Endodermal cell (in vitro differentiated cells): ENCODE measurements at regions not wholly inside any gene's neighbourhood (a gene's known extent, or its start where the extent isn't known, plus 50 kb on each side); places are given as distances from the start of the nearest gene placed in this dataset.

ENCODE experiments used
- DNase-seq: peaks from one replicate; pipeline ENCODE4 v3.0.0-alpha.2; 2017
- H3K27ac ChIP-seq: 2 replicates; pipeline ENCODE4 v1.5.1; 2013; ENCODE audit warnings: mild to moderate bottlenecking, low read depth, low read length, moderate library complexity
- H3K27me3 ChIP-seq: 2 replicates; pipeline ENCODE4 v1.6.1; 2013; ENCODE audit warnings: mild to moderate bottlenecking, low read length, moderate library complexity; ENCODE audit not compliant: insufficient read depth, control insufficient read depth, poor library complexity, severe bottlenecking
- H3K36me3 ChIP-seq: 2 replicates; pipeline ENCODE4 v1.7.0; 2013; ENCODE audit warnings: mild to moderate bottlenecking, low read length, moderate library complexity; ENCODE audit not compliant: control insufficient read depth, insufficient read depth
- H3K4me1 ChIP-seq: one replicate; pipeline ENCODE4 v1.7.0; 2013; ENCODE audit warnings: low read length; ENCODE audit not compliant: control insufficient read depth, insufficient read depth
- H3K4me3 ChIP-seq: 2 replicates; pipeline ENCODE4 v1.5.1; 2013; ENCODE audit warnings: mild to moderate bottlenecking, low read length, moderate library complexity
- H3K9ac ChIP-seq: 2 replicates; pipeline ENCODE4 v1.6.1; 2013; ENCODE audit warnings: mild to moderate bottlenecking, low read length, moderate library complexity; ENCODE audit not compliant: poor library complexity, severe bottlenecking; ENCODE audit errors: extremely low read depth
- H3K9me3 ChIP-seq: 2 replicates; pipeline ENCODE4 v1.6.1; 2013; ENCODE audit warnings: mild to moderate bottlenecking, low read length, moderate library complexity; ENCODE audit not compliant: control insufficient read depth
- H3K27ac Mint-ChIP-seq: 2 replicates; pipeline ENCODE4 v1.8.0; 2020; ENCODE audit warnings: mixed read lengths
- H3K27me3 Mint-ChIP-seq: 2 replicates; pipeline ENCODE4 v1.8.0; 2021; ENCODE audit warnings: mild to moderate bottlenecking, mixed read lengths; ENCODE audit not compliant: insufficient read depth
- H3K36me3 Mint-ChIP-seq: 2 replicates; pipeline ENCODE4 v1.8.0; 2020; ENCODE audit warnings: low read depth, mixed read lengths
- H3K4me1 Mint-ChIP-seq: 2 replicates; pipeline ENCODE4 v1.8.0; 2020; ENCODE audit warnings: mixed read lengths
- H3K4me3 Mint-ChIP-seq: 2 replicates; pipeline ENCODE4 v1.8.0; 2020; ENCODE audit warnings: mild to moderate bottlenecking, moderate library complexity, mixed read lengths
- H3K9me3 Mint-ChIP-seq: 2 replicates; pipeline ENCODE4 v1.8.0; 2020; ENCODE audit warnings: mild to moderate bottlenecking, mixed read lengths
- WGBS, 2 experiments: methylation state at CpG; one replicate each; pipeline versions ENCODE4 v1.1.5 to v1.1.7; 2013; ENCODE audit warnings: missing lambda C conversion rate in 2 of 2, mixed read lengths in 1 of 2; ENCODE audit not compliant: insufficient coverage in 1 of 2, insufficient read length in 1 of 2; 5-methylcytosine and 5-hydroxymethylcytosine counted together
- TF ChIP-seq, protein P1 (sequence below): fragments of 200-600 bp; sonication (generic); conservative IDR thresholded peaks from 2 replicates; pipeline ENCODE4 v1.5.0; 2021; ENCODE audit warnings: antibody characterized with exemption, mild to moderate bottlenecking

GRCh38 chr20:39702701-39703349, 740.7 kb downstream of the DHX35 start:
- Histone ChIP-seq H3K4me1 (no peaks in the 10 kb centered on the region), H3K36me3 (no peaks in the 10 kb centered on the region), H3K4me3 (no peak overlapping the region), H3K27ac (no peak overlapping the region), H3K9ac (no peak overlapping the region), H3K9me3 (no peaks in the 10 kb centered on the region), H3K27me3 (no peaks in the 10 kb centered on the region)
- Mint-ChIP-seq H3K36me3 (no peaks in the 10 kb centered on the region), H3K4me1 (no peaks in the 10 kb centered on the region), H3K27ac (no peak overlapping the region), H3K4me3 (no peak overlapping the region), H3K27me3 (no peaks in the 10 kb centered on the region), H3K9me3 (no peaks in the 10 kb centered on the region)
- WGBS, 2 experiments = 85% methylated on average over 1 of the region's 1 CpG; no CpG with 5 or more reads in 1 of the 2 experiments
- no peak for DNase-seq
- TF ChIP-seq, protein P1, sequence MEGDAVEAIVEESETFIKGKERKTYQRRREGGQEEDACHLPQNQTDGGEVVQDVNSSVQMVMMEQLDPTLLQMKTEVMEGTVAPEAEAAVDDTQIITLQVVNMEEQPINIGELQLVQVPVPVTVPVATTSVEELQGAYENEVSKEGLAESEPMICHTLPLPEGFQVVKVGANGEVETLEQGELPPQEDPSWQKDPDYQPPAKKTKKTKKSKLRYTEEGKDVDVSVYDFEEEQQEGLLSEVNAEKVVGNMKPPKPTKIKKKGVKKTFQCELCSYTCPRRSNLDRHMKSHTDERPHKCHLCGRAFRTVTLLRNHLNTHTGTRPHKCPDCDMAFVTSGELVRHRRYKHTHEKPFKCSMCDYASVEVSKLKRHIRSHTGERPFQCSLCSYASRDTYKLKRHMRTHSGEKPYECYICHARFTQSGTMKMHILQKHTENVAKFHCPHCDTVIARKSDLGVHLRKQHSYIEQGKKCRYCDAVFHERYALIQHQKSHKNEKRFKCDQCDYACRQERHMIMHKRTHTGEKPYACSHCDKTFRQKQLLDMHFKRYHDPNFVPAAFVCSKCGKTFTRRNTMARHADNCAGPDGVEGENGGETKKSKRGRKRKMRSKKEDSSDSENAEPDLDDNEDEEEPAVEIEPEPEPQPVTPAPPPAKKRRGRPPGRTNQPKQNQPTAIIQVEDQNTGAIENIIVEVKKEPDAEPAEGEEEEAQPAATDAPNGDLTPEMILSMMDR = no peak

DNA sequence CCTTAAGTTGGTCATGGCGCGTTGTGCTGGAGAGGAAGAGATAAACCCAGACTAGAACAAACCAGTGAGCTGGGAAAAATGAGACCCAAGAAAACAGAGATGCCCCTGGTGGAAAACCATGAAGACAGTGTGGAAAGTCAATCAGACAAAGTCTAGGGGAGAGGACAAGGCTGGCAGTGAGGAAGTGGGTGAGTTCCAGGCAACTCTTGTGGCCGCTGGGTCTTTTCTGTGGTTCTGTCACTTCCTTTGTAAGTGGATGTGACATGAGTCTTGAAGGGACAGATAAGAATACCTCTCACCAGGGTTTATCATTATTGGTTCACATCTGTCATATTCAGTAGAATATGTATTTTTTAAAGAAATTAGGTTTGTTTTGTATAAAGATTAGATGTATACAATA, 738.4 kb downstream of the DHX35 start:
- H3K27ac Mint-ChIP-seq = no peak overlapping the region
- Histone ChIP-seq H3K9ac (no peak overlapping the region), H3K9me3 (no peaks in the 10 kb centered on the region), H3K27ac (no peak overlapping the region), H3K4me3 (no peak overlapping the region), H3K36me3 (no peaks in the 10 kb centered on the region), H3K4me1 (no peaks in the 10 kb centered on the region), H3K27me3 (no peaks in the 10 kb centered on the region)
- TF ChIP-seq, protein P1 = no peak
- DNase-seq = no peak
- no peaks in the 10 kb centered on the region for H3K36me3 Mint-ChIP-seq
- no peaks in the 10 kb centered on the region for H3K9me3 Mint-ChIP-seq
- H3K27me3 Mint-ChIP-seq = peaks cover 2% of the 10 kb centered on the region
- H3K4me3 Mint-ChIP-seq = no peak overlapping the region
- 93 to 100% methylated on average over 2 to 3 of the region's 3 CpGs for WGBS, 2 experiments
- H3K4me1 Mint-ChIP-seq = no peaks in the 10 kb centered on the region

DNA sequence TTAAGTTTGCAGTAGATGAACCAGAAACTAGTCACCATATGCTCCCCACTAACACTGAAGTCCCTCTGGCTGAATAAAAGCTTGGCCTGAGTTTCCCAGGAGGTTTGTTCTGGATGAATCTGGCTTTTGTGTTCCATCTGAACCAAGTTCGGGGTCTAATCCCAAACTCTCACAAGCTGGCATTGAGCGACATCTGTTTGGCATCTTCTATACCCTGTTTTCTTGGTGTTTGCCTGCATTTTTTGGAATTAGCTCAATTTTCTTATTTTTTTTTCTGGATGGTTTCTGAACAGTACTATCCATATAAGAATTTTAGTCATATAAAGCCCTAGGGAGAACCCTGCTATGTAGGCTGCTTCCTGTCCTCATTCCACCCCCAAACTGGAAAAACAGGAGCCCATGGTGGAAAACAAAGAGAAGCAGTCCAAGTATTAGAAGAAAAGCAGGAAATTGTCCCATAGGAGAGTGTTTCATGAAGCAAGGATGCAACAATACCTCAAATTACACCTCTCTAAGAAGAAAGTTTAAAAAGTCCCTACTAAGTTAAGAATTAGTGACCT, 737.1 kb downstream of the DHX35 start:
- no peak overlapping the region for H3K4me3 ChIP-seq
- H3K4me1 ChIP-seq = no peaks in the 10 kb centered on the region
- H3K9me3 ChIP-seq = no peaks in the 10 kb centered on the region
- Mint-ChIP-seq H3K27ac (no peak overlapping the region), H3K4me1 (no peaks in the 10 kb centered on the region), H3K4me3 (no peak overlapping the region), H3K36me3 (no peaks in the 10 kb centered on the region), H3K9me3 (no peaks in the 10 kb centered on the region), H3K27me3 (peaks cover 2% of the 10 kb centered on the region)
- H3K27me3 ChIP-seq = no peaks in the 10 kb centered on the region
- no peak overlapping the region for H3K27ac ChIP-seq
- no peak for DNase-seq
- 93 to 100% methylated on average over 1 to 2 of the region's 2 CpGs for WGBS, 2 experiments
- no peak overlapping the region for H3K9ac ChIP-seq
- no peaks in the 10 kb centered on the region for H3K36me3 ChIP-seq
- TF ChIP-seq, protein P1 = no peak
